IPS-NIHi7 (cell line): ENCODE measurements at regions not wholly inside any gene's neighbourhood (a gene's known extent, or its start where the extent isn't known, plus 50 kb on each side); places are given as distances from the start of the nearest gene placed in this dataset.
"Not testable (repeated sequence)": the region's sequence is repeated elsewhere in the genome, so short reads cannot be mapped to it uniquely, and the experiment has no call there.

Source experiments
- DNase-seq: peaks from one replicate; pipeline ENCODE4 v3.0.0; 2012; ENCODE audit warnings: mixed read lengths; ENCODE audit errors: extremely low spot score

DNA sequence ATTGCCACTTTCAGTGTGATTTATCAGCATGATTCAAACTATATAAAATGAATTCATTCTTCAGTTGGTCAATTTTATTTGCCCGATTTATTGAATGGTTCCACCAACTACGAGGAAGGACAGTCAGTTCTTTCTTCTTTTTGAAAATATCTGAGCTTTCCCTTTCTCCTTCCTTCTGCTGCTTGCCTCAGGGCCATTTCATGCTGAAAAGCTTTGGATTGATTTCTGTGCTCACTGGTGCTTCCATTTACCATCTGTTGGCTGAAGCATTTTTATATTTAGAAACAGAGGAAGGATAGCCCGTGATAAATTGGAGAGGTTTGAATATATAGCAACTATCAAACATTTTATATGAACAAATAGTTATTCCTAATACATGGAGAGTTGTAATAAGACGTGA, 68.9 kb upstream of the ADAMTS5 start:
- DNase-seq = no peak

DNA sequence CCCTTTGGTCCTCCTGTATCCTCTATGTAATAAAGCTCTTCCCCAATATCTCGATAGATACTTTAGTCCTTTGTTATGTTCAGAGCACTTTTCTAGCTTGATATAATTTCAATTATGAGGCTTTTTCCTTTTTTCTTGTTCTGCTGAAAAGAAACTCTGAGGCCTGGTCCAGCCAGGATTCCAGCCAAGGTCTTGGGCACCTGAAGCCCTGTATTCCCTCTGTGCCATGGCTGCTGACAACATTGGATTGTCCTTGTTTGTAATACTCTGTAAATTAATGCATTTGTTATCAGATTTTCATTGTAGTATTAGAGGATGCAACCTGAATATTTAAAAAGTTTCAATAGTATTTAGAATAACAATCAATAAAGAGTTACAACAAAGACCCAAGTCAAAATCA, 67.9 kb upstream of the ADAMTS5 start:
- DNase-seq = no peak

DNA sequence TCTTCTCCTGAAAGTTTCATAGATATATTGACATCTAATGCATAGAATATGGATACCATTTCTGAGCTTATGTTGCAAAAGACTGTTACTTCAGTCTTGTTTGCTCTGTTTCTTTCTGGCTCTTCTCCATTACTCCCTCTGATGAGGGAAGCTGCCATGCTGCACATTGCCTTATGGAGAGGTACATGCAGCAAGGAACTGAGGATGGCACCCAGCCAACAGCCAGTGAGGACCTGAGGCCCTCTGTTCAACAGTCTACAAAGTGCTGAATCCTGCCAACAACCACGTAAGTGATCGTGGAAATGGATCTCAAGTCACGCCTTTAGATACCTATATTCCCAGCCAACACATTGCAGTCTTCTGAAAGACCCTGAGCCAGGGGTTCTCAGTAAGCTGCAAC, 66.6 kb upstream of the ADAMTS5 start:
- DNase-seq = no peak

DNA sequence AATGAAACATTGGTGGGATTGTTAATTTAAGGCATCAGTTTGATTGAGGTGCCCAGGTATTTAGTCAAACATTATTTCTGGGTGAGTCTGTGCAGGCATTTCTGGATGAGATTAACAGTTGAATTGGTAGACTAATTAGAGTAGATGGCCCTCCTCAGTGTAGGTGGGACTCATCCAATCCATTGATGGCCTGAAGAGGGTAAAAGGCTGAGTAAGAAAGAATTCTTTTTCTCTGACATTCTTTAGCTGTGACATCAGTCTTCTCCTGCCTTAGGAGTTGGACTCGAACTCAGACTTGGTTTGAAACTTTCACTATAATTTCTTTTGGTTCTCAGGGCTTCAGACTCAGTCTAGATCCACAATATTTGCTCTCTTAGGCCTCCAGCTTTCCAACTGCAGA, 59.6 kb upstream of the ADAMTS5 start:
- peak; percentile 34 for DNase-seq

DNA sequence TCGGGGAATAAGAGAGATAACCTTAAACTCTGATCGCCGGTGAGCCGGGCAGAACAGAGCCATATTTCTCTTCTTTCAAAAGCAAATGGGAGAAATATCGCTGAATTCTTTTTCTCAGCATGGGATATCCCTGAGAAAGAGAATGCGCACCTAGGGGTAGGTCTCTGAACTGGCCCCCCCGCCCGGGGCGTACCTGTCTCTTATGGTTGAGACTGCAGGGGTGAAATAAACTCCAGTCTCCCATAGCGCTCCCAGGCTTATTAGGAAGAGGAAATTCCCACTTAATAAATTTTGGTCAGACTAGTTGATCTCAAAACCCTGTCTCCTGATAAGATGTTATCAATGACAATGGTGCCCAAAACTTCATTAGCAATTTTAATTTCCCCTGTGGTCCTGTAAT, 58.8 kb upstream of the ADAMTS5 start:
- not testable (repeated sequence) for DNase-seq

DNA sequence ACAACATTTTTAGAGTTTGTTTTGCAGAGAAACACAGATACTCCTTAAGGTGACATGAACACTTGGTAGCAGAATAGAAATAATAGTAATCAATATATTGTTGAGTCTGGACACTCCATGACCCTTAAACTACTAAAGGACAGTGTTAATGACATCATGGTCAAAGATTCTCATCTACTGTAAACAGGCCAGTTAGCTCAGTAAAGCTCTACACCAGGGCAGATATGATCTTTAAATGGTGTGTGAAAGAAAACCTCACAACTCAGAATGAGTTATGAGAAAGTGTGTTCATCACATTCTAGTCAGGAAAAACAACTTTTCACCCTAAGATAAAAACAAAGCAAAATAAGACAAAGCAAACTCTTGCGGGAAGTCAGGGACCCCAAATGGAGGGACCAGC, 58.1 kb upstream of the ADAMTS5 start:
- no peak for DNase-seq

DNA sequence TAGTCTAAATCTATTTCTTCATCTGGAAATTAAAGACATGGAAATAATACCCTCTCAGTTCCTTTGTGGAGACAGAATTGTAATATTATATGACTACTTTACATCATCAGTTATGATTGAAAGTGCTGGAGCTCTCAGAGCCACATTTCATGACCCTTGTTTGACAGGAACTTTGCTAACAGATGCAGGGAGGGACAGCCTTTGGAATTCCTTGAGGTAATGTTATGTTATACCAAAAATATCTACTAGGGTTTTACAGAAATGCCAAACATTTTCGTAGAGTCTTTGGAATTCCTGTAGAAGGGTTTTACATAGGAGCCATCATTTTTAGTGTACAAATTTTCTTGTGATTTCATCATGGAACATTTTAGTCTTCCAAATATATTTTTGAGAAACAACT, 57.4 kb upstream of the ADAMTS5 start:
- DNase-seq = no peak

DNA sequence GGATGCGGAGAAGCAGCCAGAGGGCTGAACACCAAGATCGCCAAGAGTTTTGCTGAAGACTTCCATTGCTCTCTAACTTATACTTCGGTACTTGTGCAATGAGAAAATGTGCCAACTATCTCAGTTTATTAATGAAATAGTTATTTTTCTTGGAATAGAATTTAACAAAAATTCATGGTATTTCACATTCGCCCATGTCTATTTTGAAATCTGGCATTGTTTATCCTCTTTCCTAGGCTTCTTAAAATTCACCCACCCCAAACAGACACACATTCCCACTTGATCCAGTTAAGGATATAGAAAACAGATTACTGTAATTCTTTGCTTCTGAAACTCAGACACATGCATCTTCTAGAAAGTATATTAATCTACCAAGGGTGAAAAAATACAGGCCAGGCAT, 56.3 kb upstream of the ADAMTS5 start:
- DNase-seq = no peak

DNA sequence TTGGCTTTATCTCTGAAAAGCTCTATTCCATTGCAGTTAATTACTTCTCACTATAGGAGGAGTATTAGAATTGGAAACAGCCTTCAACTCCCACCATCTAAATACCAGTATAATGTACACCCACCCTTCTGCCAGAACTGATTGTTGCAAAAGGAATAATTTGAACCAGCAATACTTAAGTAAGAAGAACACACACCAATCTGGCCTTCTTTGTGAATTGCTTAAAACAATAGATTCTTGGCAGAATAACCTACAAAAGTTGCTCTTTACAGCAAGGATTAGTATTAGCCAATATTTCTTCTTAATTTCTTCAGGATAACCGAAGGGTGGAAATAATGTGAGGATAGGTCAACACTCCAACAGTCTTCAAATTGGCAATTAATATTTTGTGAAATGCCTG, 54.9 kb upstream of the ADAMTS5 start:
- DNase-seq = no peak

DNA sequence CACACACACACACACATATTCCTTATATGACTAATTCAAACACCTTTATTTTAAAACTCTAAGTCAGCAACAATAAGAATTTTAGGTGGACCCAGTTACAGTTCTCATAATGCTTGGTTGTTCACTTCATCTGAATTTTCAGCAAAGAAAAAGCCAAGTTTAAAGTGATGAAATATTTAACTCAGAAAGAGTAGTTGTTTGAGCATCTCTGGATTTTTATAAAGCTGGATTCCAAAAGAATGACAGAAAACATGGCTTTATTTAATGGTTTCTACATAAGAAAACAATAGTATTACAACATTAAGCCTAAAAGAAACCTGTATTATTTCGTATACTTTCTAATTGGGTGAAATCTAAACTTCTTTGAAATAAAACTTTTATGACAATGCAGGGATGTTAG, 54.2 kb upstream of the ADAMTS5 start:
- no peak for DNase-seq

DNA sequence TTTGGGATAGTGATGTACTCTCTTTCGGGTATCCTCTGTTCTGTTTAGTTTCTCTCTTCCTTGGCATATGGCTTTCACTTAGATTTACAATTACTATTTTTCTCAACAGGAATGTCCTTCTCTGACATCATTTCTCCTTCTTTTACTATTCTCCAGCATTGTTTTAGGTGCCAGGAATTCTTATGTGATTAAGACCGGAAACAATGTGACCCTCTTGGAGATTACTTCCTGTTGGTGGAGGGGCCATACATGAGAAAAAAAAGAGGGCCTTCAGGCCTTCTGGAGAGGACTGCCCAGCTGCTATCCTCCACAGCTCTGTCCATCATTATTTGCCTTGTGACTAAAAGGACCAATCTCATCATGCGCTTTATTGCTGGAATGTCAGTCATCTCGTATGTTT, 50.4 kb upstream of the ADAMTS5 start:
- DNase-seq = no peak
